ENCODE measurements at regions not wholly inside any gene's neighbourhood (a gene's known extent, or its start where the extent isn't known, plus 50 kb on each side); places are given as distances from the start of the nearest gene placed in this dataset.

- no peak for TF ChIP-seq CTCF (IDR thresholded peaks at IDR 0.05; ENCODE audit: control extremely low read depth, extremely low read depth, low read depth, missing control alignments)
- POLR2A ChIA-PET = no interaction called here
- CTCF ChIA-PET = no interaction called here
- no peak for DNase-seq (ENCODE audit: extremely low spot score)
Observed at GRCh38 chr13:65343898-65344663, 1886.1 kb downstream of the PCDH9 start.

- DNase-seq (ENCODE audit: extremely low spot score) = no peak
- no peak for TF ChIP-seq CTCF (IDR thresholded peaks at IDR 0.05; ENCODE audit: control extremely low read depth, extremely low read depth, low read depth, missing control alignments)
- CTCF ChIA-PET = interaction anchor here (1.5 kb wide), 1 partner anchor 11 kb away, joined by 6 read pairs; no protein-coding TSS in a partner anchor
- POLR2A ChIA-PET = no interaction called here
Observed at GRCh38 chr13:65342541-65343337, 1887.4 kb downstream of the PCDH9 start.

DNA sequence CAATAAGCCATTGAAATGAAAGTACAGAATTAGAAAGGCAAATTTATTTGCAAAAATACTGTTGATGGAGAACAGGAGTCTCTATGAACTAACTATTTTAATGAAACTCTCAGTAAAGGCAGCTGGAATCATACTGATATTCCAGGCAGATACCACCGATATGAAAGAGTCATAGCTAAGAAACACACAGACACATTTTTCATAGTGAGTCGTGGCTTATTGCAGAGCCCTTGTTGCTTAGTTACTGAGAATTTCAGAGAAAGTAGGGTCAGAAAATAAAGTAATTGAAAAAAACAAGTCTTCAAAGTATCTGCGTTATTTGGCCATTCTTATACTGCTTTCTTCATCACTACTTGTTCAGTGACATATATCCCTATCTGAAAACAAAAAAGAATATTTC lies 1890.9 kb downstream of the PCDH9 start:
- ChIA-PET CTCF (no interaction called here), POLR2A (no interaction called here)
- no peak for DNase-seq (ENCODE audit: extremely low spot score)
- no peak for TF ChIP-seq CTCF (IDR thresholded peaks at IDR 0.05; ENCODE audit: control extremely low read depth, extremely low read depth, low read depth, missing control alignments)

- ChIA-PET CTCF (no interaction called here), POLR2A (no interaction called here)
- TF ChIP-seq CTCF (IDR thresholded peaks at IDR 0.05; ENCODE audit: control extremely low read depth, extremely low read depth, low read depth, missing control alignments) = no peak
Observed at GRCh38 chr13:65336916-65337315, 1893.2 kb downstream of the PCDH9 start.

DNA sequence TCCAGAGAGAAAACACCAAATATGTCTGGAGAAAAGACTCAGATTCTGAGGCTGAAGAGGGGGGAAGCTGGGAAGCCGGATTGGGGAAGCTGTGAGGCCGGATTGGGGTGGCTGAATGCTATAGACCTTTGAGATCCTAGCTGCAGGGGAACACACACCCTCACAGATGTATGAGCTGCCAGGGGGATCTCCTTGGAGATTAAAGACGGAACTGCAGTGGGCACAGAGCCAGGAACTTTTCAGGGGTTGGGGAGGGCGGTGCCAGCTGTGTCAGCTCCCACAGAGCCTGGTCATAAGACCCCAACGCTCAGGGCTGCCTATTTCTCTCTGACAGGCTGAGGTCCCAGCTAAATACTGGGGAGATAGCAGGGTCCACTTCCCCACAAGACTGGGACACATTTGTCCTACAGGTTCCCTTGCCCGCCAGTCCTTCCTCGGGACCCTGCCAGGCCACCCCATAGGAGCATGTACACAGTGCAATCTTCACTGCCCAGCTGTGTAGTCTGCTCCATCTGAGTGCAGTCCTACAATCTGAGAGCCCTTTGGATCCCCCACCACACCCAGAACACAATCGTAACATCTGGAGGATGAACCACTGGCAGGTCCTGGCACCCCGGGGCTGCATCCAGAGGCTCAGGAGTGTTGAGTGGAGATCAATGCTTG lies 1893.9 kb downstream of the PCDH9 start:
- ChIA-PET CTCF (no interaction called here), POLR2A (no interaction called here)
- no peak for DNase-seq (ENCODE audit: extremely low spot score)
- no peak for TF ChIP-seq CTCF (IDR thresholded peaks at IDR 0.05; ENCODE audit: control extremely low read depth, extremely low read depth, low read depth, missing control alignments)

More at GRCh38 chr13:65336916-65337315, 1893.2 kb downstream of the PCDH9 start:
- no peak for DNase-seq (ENCODE audit: extremely low spot score)

DNA sequence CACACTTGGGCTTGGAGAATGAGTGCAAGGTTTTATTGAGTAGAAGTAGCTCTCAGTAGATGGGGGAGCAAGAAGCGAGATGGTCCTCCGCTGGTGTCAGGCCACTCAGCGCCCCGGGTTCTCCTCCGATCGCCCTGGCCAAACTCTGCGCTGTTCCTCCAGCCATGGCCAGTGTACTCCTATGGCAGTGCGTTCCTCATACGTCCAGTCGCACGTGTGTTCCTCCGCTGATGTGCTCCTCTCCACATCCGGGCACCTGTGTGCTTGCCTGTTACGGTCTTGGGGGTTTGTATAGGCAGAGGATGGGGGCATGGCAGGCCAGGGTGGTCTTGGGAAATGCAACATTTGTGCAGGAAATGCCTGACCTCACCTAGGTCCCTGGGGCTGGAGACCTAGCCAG lies 1899.4 kb downstream of the PCDH9 start:
- POLR2A ChIA-PET = no interaction called here
- DNase-seq (ENCODE audit: extremely low spot score) = no peak
- CTCF ChIA-PET = no interaction called here
- TF ChIP-seq CTCF (IDR thresholded peaks at IDR 0.05; ENCODE audit: control extremely low read depth, extremely low read depth, low read depth, missing control alignments) = no peak
